ENCODE measurements at regions not wholly inside any gene's neighbourhood (a gene's known extent, or its start where the extent isn't known, plus 50 kb on each side); places are given as distances from the start of the nearest gene placed in this dataset.
"Not testable (repeated sequence)": the region's sequence is repeated elsewhere in the genome, so short reads cannot be mapped to it uniquely, and the experiment has no call there.

DNA sequence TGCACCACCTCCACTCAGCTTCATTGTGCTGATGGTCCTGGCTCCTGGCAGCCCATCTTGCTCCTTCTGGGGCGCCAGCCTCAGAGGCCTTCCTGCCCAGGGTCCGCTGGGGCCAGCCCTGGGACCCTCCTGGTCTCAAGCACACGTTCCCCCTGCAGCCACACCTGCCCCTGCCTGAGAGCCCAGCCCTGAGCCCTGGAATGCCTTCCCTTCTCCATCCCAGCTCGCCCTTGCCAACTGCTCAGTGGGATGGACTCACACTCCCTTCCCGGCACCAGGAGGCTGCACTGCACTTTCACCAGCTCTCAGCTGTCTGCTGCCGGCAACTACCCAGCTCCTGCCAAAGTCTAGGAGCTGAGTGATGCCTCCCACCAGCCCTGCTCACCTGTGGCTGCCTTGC is 100.9 kb downstream of the TMEM121 start:
- not testable (repeated sequence) for TF ChIP-seq CTCF (conservative IDR thresholded peaks at IDR 0.05; ENCODE audit: low read depth in 2 of 2); POLR2AphosphoS5 (IDR thresholded peaks at IDR 0.05; ENCODE audit: low read depth); EZH2 (IDR thresholded peaks at IDR 0.05; ENCODE audit: low read depth, unreplicated experiment); REST (IDR thresholded peaks at IDR 0.05; ENCODE audit: unreplicated experiment); CREB1 (CRISPR knock-in tag; IDR thresholded peaks at IDR 0.05; ENCODE audit: low read depth); NANOG (IDR thresholded peaks at IDR 0.05; ENCODE audit: borderline replicate concordance); EZH2phosphoT487 (IDR thresholded peaks at IDR 0.05; ENCODE audit: unreplicated experiment); ZNF114 (CRISPR knock-in tag; IDR thresholded peaks at IDR 0.05); JUNB (IDR thresholded peaks at IDR 0.05; ENCODE audit: unreplicated experiment); STAT1 (IDR thresholded peaks at IDR 0.05; ENCODE audit: unreplicated experiment); ZNF331 (CRISPR knock-in tag; IDR thresholded peaks at IDR 0.05; ENCODE audit: low read depth); ZNF462 (CRISPR knock-in tag; IDR thresholded peaks at IDR 0.05)
- TF ChIP-seq, protein P1, sequence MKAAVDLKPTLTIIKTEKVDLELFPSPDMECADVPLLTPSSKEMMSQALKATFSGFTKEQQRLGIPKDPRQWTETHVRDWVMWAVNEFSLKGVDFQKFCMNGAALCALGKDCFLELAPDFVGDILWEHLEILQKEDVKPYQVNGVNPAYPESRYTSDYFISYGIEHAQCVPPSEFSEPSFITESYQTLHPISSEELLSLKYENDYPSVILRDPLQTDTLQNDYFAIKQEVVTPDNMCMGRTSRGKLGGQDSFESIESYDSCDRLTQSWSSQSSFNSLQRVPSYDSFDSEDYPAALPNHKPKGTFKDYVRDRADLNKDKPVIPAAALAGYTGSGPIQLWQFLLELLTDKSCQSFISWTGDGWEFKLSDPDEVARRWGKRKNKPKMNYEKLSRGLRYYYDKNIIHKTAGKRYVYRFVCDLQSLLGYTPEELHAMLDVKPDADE (IDR thresholded peaks at IDR 0.05) = not testable (repeated sequence)
